TTC549 (cell line): ENCODE measurements at regions not wholly inside any gene's neighbourhood (a gene's known extent, or its start where the extent isn't known, plus 50 kb on each side); places are given as distances from the start of the nearest gene placed in this dataset.

Experiments
- FAIRE-seq: peaks from 2 replicates; lab custom pipeline; 2012; peaks lifted over from hg19 to GRCh38; lab: Jason Lieb, UNC

GRCh38 chr10:91137822-91138221 is 82.6 kb upstream of the PCGF5 start:
- FAIRE-seq = no peak

GRCh38 chr10:91140995-91141549 is 79.4 kb upstream of the PCGF5 start:
- no peak for FAIRE-seq

GRCh38 chr10:91144961-91145360 is 75.5 kb upstream of the PCGF5 start:
- no peak for FAIRE-seq

- FAIRE-seq = no peak
Measured at GRCh38 chr10:91146146-91146545, 74.3 kb upstream of the PCGF5 start.

- FAIRE-seq = no peak
Measured at GRCh38 chr10:91149550-91149949, 70.9 kb upstream of the PCGF5 start.

- no peak for FAIRE-seq
Measured at GRCh38 chr10:91150631-91151030, 69.8 kb upstream of the PCGF5 start.

- FAIRE-seq = no peak
Measured at GRCh38 chr10:91153508-91153907, 67.0 kb upstream of the PCGF5 start.

- FAIRE-seq = no peak
Measured at GRCh38 chr10:91154842-91155241, 65.6 kb upstream of the PCGF5 start.

GRCh38 chr10:91156196-91156595 is 64.3 kb upstream of the PCGF5 start:
- no peak for FAIRE-seq

- FAIRE-seq = no peak
Measured at GRCh38 chr10:91159254-91159783, 61.1 kb upstream of the PCGF5 start.

- no peak for FAIRE-seq
Measured at GRCh38 chr10:91162050-91162494, 58.4 kb upstream of the PCGF5 start.

- FAIRE-seq = no peak
Measured at GRCh38 chr10:91162495-91163268, 57.8 kb upstream of the PCGF5 start.

GRCh38 chr10:91163269-91163868 is 57.1 kb upstream of the PCGF5 start:
- FAIRE-seq = no peak

GRCh38 chr10:91163869-91164474 is 56.5 kb upstream of the PCGF5 start:
- no peak for FAIRE-seq

GRCh38 chr10:91164520-91165065 is 55.9 kb upstream of the PCGF5 start:
- no peak for FAIRE-seq

GRCh38 chr10:91167406-91167805 is 53.1 kb upstream of the PCGF5 start:
- no peak for FAIRE-seq

- FAIRE-seq = no peak
Measured at GRCh38 chr10:91170418-91170817, 50.0 kb upstream of the PCGF5 start.
